ENCODE measurements at regions not wholly inside any gene's neighbourhood (a gene's known extent, or its start where the extent isn't known, plus 50 kb on each side); places are given as distances from the start of the nearest gene placed in this dataset.

DNA sequence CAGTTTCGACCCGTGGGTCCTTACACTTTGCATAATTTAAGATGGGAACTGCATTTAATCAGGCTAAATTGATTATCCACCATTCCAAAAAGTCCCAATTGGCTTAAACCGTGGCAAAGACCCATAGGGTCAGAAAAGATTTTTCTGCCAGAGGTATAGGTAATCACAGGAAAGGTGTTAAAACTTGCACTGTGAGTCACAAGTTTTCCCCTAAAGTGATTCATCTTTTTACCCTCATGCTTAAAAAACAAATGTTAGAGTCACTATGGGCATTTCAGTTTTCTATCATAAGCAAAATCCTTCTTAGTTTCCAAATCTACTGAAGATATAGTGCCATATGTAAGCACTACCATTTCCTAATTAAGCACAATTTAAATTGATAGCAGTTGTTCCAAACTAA lies 1079.8 kb downstream of the ADGRL2 start:
- intact Hi-C loops (cut with DNase I) = no loop called here
- no peak for ATAC-seq
- DNase-seq = no peak
- H3K36me3 ChIP-seq = no peaks in the 10 kb centered on the region
- no peaks in the 10 kb centered on the region for H3K9me3 ChIP-seq
- H3K27me3 ChIP-seq (ENCODE audit: low read depth) = no peaks in the 10 kb centered on the region
- no peak overlapping the region for H3K4me3 ChIP-seq
- TF ChIP-seq, protein P1, sequence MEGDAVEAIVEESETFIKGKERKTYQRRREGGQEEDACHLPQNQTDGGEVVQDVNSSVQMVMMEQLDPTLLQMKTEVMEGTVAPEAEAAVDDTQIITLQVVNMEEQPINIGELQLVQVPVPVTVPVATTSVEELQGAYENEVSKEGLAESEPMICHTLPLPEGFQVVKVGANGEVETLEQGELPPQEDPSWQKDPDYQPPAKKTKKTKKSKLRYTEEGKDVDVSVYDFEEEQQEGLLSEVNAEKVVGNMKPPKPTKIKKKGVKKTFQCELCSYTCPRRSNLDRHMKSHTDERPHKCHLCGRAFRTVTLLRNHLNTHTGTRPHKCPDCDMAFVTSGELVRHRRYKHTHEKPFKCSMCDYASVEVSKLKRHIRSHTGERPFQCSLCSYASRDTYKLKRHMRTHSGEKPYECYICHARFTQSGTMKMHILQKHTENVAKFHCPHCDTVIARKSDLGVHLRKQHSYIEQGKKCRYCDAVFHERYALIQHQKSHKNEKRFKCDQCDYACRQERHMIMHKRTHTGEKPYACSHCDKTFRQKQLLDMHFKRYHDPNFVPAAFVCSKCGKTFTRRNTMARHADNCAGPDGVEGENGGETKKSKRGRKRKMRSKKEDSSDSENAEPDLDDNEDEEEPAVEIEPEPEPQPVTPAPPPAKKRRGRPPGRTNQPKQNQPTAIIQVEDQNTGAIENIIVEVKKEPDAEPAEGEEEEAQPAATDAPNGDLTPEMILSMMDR (IDR thresholded peaks at IDR 0.05) = no peak
- no peaks in the 10 kb centered on the region for H3K4me1 ChIP-seq
- no peak overlapping the region for H3K27ac ChIP-seq

- ATAC-seq (no peak), DNase-seq (no peak)
- intact Hi-C loops (cut with DNase I) = no loop called here
- Histone ChIP-seq H3K9me3 (no peaks in the 10 kb centered on the region), H3K36me3 (no peaks in the 10 kb centered on the region), H3K4me3 (no peak overlapping the region), H3K4me1 (no peaks in the 10 kb centered on the region), H3K27me3 (ENCODE audit: low read depth) (no peaks in the 10 kb centered on the region), H3K27ac (no peak overlapping the region)
- TF ChIP-seq, protein P1 (IDR thresholded peaks at IDR 0.05) = no peak
These were observed 1079.1 kb downstream of the ADGRL2 start for GRCh38 chr1:82879701-82880305.

DNA sequence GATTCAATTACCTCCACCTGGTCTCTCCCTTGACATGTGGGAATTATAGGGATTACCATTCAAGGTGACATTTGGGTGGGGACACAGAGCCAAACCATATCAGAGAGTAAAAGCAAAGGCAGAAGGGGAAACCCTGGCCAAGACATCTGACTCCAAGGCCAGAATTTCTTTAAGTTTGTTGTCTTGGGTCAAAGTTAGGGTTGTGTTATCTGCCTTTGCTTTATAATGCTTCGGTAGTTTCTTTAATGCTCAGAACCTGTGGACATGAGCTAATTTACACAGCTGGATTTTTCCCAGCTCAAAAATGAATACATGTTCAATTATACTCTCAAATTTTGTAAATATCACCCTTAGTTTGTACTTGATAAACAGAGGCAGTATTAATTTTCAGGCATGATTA lies 1074.4 kb downstream of the ADGRL2 start:
- intact Hi-C loops (cut with DNase I) = no loop called here
- TF ChIP-seq, protein P1 (IDR thresholded peaks at IDR 0.05) = no peak
- DNase-seq (no peak), ATAC-seq (no peak)
- Histone ChIP-seq H3K27me3 (ENCODE audit: low read depth) (no peaks in the 10 kb centered on the region), H3K36me3 (no peaks in the 10 kb centered on the region), H3K4me3 (no peak overlapping the region), H3K9me3 (no peaks in the 10 kb centered on the region), H3K27ac (no peak overlapping the region), H3K4me1 (no peaks in the 10 kb centered on the region)

DNA sequence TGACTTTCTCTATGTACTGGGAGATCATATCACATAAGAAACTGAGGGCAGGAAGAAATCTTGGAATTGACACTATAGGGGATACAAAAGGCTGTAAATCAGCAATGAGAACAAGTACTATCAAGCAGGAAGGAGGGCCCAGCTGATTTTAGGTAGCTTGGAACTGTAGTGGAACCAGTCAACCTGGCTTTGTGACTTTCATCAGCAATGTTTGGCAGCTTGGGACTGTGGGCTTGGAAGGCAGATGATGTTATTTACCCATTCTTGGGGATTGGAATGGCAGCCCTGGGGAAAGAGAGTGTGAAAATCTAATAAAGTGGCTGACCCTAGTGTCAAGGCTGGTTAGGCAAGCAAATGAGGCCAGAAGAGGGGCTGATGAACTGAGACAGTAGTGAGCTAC lies 1073.3 kb downstream of the ADGRL2 start:
- Histone ChIP-seq H3K4me1 (no peaks in the 10 kb centered on the region), H3K27ac (no peak overlapping the region), H3K4me3 (no peak overlapping the region), H3K9me3 (no peaks in the 10 kb centered on the region), H3K27me3 (ENCODE audit: low read depth) (no peaks in the 10 kb centered on the region), H3K36me3 (no peaks in the 10 kb centered on the region)
- intact Hi-C loops (cut with DNase I) = no loop called here
- DNase-seq (no peak), ATAC-seq (no peak)
- TF ChIP-seq, protein P1 (IDR thresholded peaks at IDR 0.05) = no peak

DNA sequence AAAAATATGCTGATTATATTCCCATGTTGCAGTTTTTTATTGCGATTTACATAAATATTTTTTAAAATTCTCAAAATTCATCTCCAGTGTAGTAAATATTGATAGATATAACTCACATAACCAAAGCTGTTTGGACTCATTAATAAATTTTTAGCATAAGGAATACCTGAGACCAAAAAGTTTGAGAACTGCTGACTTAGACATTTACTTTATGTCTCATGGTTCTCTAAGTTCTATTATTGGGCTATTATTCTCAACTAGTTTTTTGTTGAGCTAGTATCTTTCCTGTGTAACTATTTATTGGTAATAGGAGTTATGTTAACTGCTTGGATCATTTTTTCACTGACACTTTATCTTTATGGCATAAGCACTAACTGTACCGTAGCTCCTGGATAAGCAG lies 1069.6 kb downstream of the ADGRL2 start:
- H3K27ac ChIP-seq = no peak overlapping the region
- H3K27me3 ChIP-seq (ENCODE audit: low read depth) = no peaks in the 10 kb centered on the region
- ATAC-seq = no peak
- no peak for DNase-seq
- H3K4me1 ChIP-seq = no peaks in the 10 kb centered on the region
- H3K9me3 ChIP-seq = no peaks in the 10 kb centered on the region
- no peak overlapping the region for H3K4me3 ChIP-seq
- TF ChIP-seq, protein P1 (IDR thresholded peaks at IDR 0.05) = no peak
- intact Hi-C loops (cut with DNase I) = no loop called here
- H3K36me3 ChIP-seq = no peaks in the 10 kb centered on the region
